ENCODE measurements at regions not wholly inside any gene's neighbourhood (a gene's known extent, or its start where the extent isn't known, plus 50 kb on each side); places are given as distances from the start of the nearest gene placed in this dataset.
A peak's percentile ranks its signal among the peaks of the same experiment; 100 is the strongest.

DNA sequence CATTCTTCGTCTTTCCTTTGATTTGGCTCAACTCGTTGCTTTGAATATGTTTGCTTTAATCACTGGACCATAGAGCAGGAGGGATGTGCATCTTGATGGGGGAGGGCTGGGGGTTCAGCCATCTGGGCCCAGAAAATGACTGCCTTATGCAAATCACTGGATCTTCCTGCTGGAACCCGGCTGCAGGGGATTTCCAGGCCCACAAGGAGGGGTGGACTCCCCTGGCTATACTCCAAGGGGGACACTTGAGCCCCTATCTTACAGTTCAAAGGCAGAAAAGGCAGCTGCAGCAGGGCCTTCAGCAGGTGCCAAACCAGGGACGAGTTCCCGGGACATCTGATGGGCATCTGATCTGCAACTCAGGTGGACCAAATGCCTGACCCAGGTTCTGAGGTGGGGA is 122.5 kb downstream of the DICER1 start:
- DNase-seq (ENCODE audit: low spot score) = peak; percentile 10

DNA sequence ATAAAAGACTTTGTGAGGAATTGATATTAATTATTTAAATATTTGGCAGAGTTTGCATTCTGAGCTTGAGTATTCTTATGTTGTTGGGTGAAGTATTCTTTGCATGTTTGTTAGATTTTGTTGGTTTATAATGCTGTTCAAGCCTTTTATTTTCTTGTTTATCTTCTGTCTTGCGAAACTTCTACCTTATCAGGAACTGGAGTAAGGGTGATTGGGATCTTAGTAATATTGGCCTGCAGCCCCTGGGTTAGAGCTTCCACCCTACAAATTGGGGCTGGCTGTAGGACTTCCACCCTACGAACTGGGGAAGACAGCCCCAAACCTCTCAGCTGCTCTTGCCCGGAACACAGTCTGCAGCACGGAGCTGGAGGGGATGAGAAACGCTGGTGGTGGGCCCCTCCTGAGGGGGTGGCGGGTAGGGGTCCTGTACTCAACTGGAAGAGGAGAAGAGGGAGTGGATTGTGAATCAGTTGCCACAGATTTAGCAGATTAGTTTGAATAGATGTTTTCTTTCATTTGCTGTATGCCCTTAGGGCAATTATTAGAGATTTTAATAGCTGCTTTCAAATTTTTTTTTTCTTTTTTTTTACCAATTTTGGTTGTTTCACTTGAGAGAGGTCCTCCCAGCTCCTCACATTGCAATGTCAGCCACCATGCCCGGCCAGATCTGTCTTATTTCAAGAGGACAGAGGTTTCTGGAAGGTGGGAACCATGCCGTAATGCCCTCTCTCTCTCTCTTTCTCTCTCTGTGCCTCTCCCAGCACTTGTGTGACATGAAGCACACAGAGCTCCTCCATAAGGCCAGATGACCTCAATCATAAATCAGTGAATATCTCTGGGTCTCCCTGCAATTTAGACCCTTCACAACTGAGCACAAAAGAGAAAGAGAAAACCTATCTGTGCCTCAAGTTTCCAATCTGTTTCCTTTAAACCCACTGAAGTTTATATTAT is 123.4 kb downstream of the DICER1 start:
- DNase-seq (ENCODE audit: low spot score) = peak; percentile 13

DNA sequence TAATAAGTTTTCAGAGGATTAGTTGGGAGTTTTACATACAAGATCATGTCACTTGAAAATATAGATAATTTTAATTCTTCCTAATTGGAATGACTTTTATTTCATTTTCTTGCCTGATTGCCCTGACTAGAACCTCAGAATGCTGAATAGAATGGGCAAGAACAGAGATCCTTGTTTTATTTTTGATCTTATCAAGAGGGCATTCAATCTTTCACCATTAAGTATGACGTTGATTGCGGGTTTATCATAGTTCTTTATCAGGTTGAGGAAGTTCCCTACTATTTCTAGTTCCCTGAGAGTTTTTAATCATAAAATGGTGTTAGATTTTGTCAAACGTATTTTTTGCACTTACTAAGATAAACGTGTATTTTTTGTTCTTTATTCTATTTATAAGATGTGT is 124.3 kb downstream of the DICER1 start:
- DNase-seq (ENCODE audit: low spot score) = no peak

DNA sequence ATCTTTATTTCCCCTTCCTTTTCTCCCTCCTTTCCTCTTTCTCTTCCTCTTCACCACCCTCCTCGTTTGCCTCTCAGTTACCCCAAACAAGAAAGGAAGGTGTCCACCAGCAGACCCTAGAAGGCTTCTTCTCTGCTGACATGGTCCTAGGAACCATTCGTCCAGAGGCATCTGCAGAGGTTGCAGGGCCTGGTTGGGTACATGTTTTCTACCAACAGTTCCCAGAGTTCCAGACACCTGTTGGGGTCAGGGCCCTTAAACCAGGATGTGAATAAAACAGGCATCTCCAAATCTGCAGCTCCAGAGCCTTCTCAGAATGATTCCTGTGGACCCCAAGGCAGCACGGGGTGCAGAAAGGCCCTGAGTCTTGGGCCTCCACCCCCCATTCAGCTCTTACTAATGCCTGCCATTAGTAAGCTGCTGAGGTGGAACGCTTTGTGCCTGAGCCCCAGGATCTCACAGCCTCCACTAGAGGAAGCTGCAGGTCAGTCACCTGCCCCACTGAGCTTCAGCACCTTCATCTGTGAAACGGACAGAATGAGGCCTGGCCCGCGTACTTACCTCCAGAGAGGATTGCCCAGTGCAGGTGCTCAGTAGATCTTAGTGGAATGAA is 130.4 kb downstream of the DICER1 start:
- no peak for DNase-seq (ENCODE audit: low spot score)

DNA sequence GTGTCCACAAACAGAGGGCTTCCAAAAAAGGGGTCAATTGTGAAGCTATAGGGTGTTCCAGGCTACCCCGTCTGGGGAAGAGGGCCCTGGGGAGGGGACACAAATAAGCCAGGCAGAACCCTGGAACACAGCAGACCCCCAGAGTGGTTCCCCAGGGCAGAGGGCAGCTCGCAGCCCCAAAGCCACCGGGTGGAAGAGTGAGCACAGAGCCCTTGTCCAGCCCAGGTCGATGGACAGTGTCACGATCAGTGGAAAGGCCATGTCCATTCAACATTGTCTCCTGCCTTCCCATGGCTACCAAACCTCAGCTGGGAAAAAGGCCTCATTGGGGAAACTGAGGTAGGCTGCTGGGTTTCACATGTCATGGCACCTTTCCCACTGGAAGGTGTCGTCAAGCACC is 131.4 kb downstream of the DICER1 start:
- DNase-seq (ENCODE audit: low spot score) = no peak

DNA sequence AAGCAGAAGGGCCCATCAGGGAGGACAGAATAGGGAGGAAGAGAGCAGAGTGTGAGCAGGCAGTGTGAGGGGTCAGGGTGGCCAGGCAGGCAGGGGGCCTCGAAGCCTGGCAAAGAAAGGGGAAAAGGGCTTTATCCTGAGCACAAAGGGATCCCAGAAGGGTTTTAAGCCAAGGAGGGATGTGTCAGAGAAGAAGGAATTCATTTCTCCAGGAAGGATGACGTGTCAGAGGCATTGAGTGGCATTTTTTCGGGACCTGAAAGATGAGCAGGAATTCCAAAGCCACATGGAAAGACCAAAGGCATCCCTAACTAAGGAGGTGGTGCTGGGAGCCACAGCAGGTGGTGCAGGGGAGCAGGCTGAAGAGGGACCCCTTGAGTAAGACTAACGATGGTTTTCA is 132.1 kb downstream of the DICER1 start:
- no peak for DNase-seq (ENCODE audit: low spot score)

DNA sequence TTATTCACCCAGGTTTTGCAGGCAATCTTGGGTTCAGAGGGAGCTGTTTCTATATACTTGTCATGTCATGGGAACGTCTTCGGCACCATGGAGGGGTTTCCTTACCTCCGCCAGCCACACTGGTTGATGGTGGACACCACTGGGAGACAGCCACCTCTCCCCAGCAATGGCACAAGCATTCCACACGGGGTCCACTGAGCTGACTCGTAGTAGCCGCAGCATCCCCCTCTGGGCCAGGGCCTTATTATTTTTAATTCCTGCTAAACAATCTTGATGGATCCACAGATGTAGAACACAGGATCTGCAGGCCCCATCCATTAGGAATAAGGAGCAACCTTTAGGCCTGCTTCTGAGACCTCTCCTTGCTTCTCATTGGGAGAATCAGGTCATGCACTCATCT is 132.9 kb downstream of the DICER1 start:
- DNase-seq (ENCODE audit: low spot score) = no peak

DNA sequence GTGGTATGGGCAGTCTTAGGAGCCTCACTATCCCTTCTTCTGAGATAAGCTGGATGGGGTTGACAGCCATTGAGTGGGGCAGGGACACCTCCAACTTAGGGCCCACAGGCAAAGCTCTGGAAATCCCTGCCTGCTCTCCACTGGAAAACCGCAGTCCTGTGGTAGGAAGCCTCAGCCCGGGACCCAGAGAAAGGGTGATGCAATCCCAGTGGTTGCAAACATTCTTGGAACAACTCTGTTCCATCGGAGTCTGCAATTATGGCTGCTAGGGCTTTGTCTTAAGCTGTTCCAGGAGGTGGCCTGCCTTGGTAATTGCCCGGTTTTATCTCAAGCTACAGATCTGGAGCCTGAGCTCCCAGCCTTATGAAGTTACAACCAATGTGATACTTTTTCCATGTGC is 133.4 kb downstream of the DICER1 start:
- no peak for DNase-seq (ENCODE audit: low spot score)

DNA sequence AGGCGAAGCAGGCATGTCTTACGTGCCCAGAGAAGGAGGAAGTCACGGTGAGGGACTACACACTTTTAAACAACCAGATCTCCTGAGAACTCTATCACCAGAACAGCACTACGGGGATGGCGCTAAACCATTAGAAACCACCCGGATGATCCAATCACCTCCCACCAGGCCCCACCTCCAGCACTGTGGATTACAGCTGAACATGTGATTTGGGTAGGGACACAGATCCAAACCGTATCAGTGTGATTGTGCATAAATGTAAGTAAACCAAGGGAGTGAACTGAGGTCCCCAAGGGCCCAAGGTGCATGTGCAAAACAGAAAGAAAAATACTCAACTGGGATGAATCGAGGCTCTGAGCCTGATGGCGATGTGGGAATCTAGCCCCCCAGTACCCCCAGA is 134.2 kb downstream of the DICER1 start:
- no peak for DNase-seq (ENCODE audit: low spot score)

DNA sequence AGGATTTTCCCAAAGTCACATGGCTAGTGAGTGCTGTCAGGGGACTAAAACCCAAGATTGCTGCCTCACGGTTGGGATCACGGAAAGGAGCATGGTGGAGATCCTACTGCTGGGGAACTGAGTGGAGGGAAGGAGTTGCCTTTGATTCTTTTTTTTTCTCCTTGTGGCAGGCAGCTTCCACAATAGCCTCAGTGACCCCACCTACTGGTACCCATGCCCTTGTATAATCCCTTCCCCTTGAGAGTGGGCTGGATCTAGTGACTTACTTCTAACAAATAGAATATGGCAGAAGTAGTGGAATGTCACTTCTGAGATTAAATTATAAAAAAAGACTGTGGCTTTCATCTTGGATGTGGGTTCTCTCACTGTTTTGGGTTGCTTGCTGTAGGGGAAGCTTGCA is 135.7 kb downstream of the DICER1 start:
- DNase-seq (ENCODE audit: low spot score) = no peak

DNA sequence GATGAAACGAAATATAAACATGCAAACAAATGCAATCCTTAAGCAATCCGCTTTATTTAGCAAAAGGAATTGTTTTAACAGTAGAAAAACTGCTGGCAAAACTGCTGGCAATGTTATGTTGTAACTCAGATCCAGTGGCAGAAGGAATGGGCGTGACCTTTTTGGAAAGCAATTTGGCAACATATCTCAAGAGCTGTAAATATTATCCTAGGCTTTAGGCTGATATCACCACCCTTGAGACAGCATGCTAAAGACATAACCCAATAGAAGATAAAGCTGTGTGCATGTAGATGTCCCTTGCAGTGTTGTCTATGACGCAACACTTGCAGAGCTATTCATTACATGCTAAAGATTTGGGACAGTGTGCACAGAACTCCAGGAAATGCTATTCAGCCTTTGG is 138.5 kb downstream of the DICER1 start:
- no peak for DNase-seq (ENCODE audit: low spot score)

DNA sequence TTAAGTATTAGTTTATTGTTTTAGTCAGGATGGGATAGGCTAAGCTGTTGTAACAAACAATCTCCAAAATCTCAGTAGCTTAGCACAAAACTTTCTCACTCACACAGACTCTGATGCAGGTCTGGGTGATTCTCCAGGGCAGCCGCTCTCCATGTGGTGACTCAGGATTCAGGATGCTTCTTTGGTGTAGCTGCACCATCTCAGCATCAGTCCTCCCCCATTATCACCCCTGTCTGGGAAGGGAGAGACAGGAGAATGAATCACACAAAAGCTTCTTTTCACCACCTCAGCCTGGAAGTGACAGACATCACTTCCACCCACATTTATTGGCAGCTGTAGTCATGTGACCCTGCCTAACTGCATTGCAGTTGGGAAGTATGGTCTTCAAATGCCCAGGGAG is 142.3 kb downstream of the DICER1 start:
- no peak for DNase-seq (ENCODE audit: low spot score)

DNA sequence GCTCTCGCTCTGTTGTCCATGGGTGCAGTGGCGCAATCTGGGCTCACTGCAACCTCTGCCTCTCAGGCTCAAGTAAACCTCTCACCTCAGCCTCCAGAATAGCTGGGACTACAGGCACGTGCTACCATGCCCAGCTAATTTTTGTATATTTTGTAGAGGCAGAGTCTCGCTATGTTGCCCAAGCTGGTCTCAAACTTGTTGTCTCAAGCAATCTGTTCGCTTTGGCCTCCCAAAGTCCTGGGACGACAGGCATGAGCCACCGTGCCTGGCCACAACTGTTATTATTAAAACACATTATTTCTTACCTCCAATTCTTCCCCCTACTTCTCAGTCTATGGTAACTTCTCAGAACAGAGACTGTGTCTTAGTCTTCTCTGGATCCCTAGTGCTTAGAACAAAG is 143.3 kb downstream of the DICER1 start:
- no peak for DNase-seq (ENCODE audit: low spot score)

DNA sequence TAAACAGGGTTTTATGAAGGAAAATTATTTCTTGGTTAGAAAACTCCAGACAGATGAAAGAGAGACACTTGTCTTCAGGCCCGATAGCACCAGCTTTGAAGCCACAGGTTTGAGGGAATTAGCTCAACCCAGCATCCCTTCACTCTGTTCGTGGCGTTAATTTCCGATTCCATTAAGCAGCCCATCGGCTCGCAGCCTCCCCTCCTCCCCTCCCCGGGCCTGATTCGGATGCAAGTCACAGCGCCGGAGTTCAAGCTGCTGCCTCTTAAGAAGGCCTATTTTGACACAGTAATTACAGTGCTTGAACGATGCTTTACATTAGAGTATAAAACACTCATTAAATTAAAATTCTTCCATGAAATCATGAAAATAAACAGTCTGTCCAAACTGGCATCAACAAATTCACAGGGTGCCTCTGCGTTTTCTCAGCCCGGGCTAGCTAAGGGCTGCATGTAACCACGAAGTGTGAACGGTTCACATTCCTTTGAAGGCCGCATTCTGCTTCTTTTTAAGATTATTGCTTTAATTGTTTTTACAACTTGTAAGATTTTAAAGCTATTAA is 145.8 kb downstream of the DICER1 start:
- no peak for DNase-seq (ENCODE audit: low spot score)

DNA sequence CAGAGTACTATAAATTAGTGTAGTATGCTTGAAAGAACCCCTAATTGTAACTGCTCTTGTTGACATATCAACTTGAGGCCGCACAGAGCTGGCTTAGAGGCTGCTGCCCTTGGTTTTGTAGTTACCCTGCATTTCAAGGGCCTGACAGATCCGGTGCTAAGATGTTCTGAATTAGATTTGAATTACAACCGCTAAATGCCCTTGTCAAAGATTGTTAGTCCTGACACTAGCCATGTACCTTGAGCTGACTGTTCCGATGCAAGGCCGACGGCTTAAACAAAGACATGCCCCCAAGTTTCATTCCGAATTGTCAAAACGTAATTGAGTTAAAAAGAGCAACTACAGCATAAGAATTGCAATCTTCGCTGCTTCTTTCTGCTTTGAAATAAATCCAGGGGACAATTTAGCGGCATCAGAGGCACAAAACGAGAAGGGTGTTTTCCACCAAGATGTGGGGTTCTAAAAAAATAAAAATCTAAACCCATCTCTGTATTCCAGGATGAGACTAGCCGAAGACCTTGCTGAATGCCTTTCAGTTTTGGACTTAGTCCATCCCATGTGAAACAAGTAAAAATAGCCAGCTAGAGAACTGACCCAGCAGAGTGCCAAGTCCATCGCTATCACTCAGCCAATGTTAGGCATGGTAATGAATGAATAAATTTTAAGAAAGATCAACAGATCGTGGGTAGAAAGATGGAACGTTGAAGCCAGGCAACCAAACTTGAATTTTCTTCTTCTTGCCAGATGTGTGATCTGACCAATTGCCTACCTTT is 148.7 kb downstream of the DICER1 start:
- DNase-seq (ENCODE audit: low spot score) = no peak

DNA sequence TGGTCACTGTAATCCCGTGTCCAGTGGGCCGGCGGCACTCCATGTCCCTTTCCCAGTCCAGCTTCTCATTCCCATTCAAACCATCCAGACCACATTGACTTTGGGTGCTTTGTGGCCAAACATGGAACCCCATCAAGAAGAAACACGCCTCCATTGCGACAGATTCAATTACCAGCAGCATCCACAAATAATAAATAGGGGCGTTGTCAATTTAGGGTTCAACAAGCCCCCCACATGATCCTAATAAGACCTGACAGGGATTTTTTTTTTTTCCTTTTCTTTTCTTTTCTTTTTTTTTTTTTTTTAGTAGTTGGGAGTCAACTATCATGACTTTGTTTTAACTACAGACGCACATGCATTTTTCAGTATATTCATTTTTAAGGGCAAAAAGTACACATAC is 149.4 kb downstream of the DICER1 start:
- no peak for DNase-seq (ENCODE audit: low spot score)

DNA sequence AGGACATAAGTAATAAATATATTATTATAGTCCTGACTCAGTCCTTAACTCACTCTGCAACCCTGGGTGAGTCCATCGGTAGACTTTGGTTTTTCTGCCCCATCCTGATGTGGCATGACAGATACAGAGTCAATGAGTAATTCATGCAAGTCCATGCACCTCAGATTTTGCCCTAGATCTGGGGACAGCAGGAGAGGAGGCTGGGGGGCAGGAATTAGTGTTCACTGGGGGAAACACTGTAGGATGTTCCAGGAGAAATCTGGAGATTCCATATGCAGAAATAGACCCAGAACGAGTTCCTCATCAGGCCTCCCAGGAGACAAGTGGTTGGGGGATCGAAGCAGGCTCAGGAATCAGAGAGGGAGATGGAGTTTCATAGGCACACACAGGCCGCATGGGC is 150.8 kb downstream of the DICER1 start:
- no peak for DNase-seq (ENCODE audit: low spot score)

DNA sequence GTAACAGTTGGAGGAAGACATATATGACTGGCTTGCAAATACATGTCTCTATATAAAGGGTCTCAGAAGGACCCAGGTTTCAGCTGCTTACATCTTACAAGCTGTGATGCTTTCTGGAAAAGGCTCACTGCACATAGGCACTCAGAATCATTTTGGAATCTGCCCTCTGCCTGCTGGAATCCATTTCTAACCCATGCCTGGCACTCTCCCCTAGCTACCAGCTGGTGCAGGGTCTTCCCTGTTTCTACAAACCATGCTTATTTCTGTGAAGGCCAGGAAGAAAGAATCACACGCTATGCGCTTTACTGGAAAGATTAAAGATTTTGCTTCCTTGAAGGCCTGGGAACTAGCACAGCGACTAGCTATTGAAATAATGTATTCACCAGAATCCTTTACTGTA is 151.3 kb downstream of the DICER1 start:
- DNase-seq (ENCODE audit: low spot score) = no peak

DNA sequence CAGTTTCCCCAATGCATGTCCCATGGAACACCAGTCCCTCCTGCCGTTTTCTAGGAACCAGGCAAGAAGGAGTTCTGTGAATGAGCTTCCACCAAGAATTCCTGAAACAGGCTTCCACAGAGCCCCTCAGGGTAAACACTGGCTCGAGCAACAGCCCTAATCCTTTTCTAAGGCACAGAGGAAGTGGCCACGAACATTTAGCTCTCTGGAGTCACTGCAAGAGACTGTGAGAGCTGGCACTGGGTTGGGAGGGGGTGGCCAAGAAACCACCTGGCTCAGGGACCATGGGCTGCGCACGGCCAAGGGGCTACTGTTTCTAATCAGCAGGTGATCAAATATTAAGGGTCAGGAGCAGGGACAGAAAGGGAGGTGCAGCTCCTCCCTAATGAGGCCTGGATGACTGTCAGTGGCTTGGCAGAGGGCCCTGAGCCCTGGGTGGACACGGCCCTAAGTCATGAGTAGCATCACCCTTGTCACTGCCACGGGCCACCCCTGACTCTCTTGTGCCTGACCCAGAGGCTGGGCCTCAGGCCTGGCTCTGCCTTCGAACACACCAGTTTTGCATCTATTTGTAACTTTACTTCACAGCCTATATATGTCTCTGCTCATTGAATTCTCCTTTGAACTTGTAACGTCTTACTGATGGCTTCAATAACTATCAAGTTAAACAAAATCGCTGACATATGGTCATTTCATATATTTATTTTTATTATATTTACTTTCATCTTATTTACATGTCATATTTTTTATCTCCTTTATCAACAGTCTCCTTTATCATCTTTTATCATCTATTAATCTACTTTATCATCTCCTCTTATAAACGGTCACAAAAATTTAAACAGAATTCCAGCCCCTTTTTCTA is 154.0 kb downstream of the DICER1 start:
- DNase-seq (ENCODE audit: low spot score) = no peak

DNA sequence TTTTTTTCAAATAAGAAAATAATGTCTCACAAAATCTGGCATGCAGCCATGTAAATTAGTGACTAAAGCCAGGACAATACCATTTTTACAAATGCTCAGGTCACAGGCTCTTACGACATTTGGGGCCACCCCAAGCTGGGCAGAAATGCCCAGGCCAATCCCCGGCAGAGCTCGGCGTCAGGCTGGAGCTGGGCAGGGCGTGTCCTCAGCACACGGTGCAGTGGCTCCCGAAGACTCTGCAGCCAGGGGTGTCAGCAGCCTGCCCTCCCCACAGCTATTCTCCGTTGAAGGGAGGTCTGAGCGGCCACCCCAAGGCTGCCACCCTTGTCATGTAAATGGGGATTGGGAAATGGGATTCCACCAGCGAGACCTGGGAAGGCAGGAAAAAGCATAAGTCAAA is 158.6 kb downstream of the DICER1 start:
- DNase-seq (ENCODE audit: low spot score) = no peak

DNA sequence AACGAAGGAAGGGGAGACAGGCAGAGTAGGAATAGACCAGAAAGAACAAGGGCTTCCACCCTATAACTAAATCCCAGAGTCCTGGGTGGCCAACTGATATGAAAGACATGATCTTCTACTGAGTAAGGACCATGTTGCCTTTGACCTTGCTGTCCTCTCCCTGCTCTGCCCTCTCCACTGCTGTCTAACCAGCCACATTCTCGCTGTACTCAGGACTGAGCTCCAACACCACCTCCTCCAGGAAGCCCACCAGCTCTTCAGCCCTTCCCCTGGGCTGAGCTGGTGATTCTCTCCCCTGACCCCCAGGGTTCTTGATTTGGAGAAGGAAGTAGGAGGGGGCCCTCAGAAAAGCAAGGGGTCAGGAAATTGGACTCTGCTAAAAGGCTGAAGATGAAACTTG is 159.2 kb downstream of the DICER1 start:
- no peak for DNase-seq (ENCODE audit: low spot score)

DNA sequence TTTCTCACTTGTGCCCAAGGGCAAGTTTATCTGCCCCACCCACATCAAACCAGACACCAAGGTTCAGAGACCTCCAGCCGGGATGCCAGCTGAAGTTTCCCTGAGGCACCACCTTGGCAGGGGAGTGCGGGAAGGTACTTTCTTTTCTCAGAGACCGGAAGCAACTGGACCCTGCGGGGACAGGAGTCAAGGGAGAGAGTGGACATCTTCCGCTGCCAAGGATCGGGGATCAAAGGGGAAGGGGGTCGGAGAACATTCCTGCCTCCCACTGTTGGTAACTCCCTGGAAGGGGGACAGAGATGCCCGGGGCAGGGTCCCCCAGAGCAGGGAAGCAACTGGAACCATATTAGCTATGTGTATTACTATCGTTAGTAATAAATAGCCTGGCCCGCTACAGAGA is 161.8 kb downstream of the DICER1 start:
- DNase-seq (ENCODE audit: low spot score) = no peak
